MM.1S (cell line): ENCODE measurements at regions not wholly inside any gene's neighbourhood (a gene's known extent, or its start where the extent isn't known, plus 50 kb on each side); places are given as distances from the start of the nearest gene placed in this dataset.

Experiments used
- DNase-seq: peaks from one replicate; pipeline ENCODE4 v3.0.0-alpha.2; 2015
- H2AFZ ChIP-seq: fragments of 300-600 bp; sonication (generic); 2 replicates; pipeline ENCODE4 v1.6.0; 2016; ENCODE audit warnings: antibody characterized with exemption, low read length
- H3F3A ChIP-seq: fragments of 300-600 bp; sonication (generic); 2 replicates; pipeline ENCODE4 v1.6.1; 2016; ENCODE audit warnings: mild to moderate bottlenecking, antibody characterized with exemption, low read length, moderate library complexity, mixed read lengths; ENCODE audit not compliant: insufficient read depth
- H3K27ac ChIP-seq: fragments of 300-600 bp; sonication (generic); 2 replicates; pipeline ENCODE4 v1.5.1; 2016; ENCODE audit warnings: mild to moderate bottlenecking, low read length
- H3K27me3 ChIP-seq: fragments of 300-600 bp; sonication (generic); replicated peaks from 2 replicates; pipeline ENCODE4 v1.6.0; 2016; ENCODE audit warnings: low read length; ENCODE audit not compliant: insufficient read depth
- H3K36me3 ChIP-seq: fragments of 300-600 bp; sonication (generic); replicated peaks from 2 replicates; pipeline ENCODE4 v1.6.1; 2016; ENCODE audit warnings: mild to moderate bottlenecking, low read length, mixed read lengths; ENCODE audit not compliant: insufficient read depth
- H3K4me1 ChIP-seq: fragments of 300-600 bp; sonication (generic); 2 replicates; pipeline ENCODE4 v1.6.1; 2016; ENCODE audit warnings: low read length, mixed read lengths
- H3K4me2 ChIP-seq: fragments of 300-600 bp; sonication (generic); 2 replicates; pipeline ENCODE4 v1.6.0; 2016; ENCODE audit warnings: low read depth, low read length
- H3K4me3 ChIP-seq: fragments of 300-600 bp; sonication (generic); 2 replicates; pipeline ENCODE4 v1.5.1; 2016; ENCODE audit warnings: low read length, mixed read lengths
- H3K79me2 ChIP-seq: fragments of 300-600 bp; sonication (generic); 2 replicates; pipeline ENCODE4 v1.6.1; 2016; ENCODE audit warnings: mixed run types, low read length, mixed read lengths
- H3K9ac ChIP-seq: fragments of 300-600 bp; sonication (generic); 2 replicates; pipeline ENCODE4 v1.6.1; 2016; ENCODE audit warnings: low read length, mixed read lengths
- H3K9me2 ChIP-seq: fragments of 300-600 bp; sonication (generic); replicated peaks from 2 replicates; pipeline ENCODE4 v1.6.1; 2016; ENCODE audit warnings: mild to moderate bottlenecking, low read length, mixed read lengths; ENCODE audit not compliant: insufficient read depth
- H3K9me3 ChIP-seq: fragments of 300-600 bp; sonication (generic); replicated peaks from 2 replicates; pipeline ENCODE4 v1.6.1; 2016; ENCODE audit warnings: mild to moderate bottlenecking, low read length, mixed read lengths; ENCODE audit not compliant: insufficient read depth
- H4K20me1 ChIP-seq: fragments of 300-600 bp; sonication (generic); 2 replicates; pipeline ENCODE4 v1.6.1; 2016; ENCODE audit warnings: mild to moderate bottlenecking, low read length, moderate library complexity, mixed read lengths; ENCODE audit not compliant: insufficient read depth
- EZH2 ChIP-seq: fragments of 300-600 bp; sonication (generic); optimal IDR thresholded peaks from 2 replicates; pipeline ENCODE3; 2017; ENCODE audit warnings: low read depth, mild to moderate bottlenecking, antibody characterized with exemption, low read length, mixed read lengths
- EZH2phosphoT487 ChIP-seq: fragments of 300-600 bp; sonication (generic); IDR thresholded peaks from 2 replicates; pipeline ENCODE4 v1.6.1; 2018; ENCODE audit warnings: antibody characterized with exemption, low read length
- TF ChIP-seq, protein P1 (sequence below): fragments of 300-600 bp; sonication (generic); IDR thresholded peaks from 2 replicates; pipeline ENCODE4 v1.5.1; 2016; ENCODE audit warnings: antibody characterized with exemption, low read length, mixed read lengths

DNA sequence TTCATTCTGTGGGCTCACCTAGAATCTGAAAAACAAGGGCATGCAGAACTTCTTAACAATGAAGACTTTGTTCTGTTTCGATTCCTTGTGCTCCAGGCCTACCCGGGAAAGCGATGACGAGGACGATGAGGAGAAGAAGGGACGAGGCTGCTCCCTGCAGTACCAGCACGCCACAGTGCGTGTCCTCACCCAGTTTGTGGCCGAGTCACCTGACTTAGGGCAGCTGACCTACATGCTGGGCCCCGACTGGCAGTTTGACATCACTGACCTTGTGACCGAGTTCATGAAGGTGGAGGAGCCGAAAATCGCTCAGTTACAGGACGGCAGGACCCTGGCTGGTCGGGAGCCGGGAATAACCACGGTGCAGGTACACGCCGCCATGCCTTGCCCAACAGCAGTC, 585.4 kb downstream of the AACS start:
- H3K4me2 ChIP-seq: no peak overlapping the region
- TF ChIP-seq, protein P1, sequence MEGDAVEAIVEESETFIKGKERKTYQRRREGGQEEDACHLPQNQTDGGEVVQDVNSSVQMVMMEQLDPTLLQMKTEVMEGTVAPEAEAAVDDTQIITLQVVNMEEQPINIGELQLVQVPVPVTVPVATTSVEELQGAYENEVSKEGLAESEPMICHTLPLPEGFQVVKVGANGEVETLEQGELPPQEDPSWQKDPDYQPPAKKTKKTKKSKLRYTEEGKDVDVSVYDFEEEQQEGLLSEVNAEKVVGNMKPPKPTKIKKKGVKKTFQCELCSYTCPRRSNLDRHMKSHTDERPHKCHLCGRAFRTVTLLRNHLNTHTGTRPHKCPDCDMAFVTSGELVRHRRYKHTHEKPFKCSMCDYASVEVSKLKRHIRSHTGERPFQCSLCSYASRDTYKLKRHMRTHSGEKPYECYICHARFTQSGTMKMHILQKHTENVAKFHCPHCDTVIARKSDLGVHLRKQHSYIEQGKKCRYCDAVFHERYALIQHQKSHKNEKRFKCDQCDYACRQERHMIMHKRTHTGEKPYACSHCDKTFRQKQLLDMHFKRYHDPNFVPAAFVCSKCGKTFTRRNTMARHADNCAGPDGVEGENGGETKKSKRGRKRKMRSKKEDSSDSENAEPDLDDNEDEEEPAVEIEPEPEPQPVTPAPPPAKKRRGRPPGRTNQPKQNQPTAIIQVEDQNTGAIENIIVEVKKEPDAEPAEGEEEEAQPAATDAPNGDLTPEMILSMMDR: no peak
- TF ChIP-seq EZH2phosphoT487: no peak
- TF ChIP-seq EZH2: no peak
- H3K36me3 ChIP-seq: no peaks in the 10 kb centered on the region

DNA sequence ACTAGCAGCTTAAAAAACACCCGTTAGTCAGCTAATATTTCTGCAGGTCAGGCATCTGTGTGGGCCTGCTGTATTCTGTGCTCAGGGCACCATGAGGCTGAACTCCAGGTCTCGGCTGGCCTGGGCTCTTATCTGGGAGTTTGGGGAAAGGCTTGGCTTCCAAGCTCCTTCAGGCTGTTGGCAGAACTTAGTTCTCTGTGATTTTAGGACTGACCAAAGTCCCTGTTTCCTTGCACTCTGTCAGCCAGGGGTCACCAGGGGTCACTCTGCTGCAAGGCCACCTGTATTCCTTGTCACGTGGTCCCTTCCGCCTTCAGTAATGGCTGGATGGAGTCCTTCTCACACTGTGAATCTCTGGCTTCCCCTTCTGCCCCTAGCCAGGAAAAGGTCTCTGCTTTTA, 586.4 kb downstream of the AACS start:
- DNase-seq: no peak
- no peaks in the 10 kb centered on the region for H3K27me3 ChIP-seq
- H3K4me1 ChIP-seq: no peaks in the 10 kb centered on the region
- H3K4me2 ChIP-seq: no peak overlapping the region
- H3K9ac ChIP-seq: no peak overlapping the region
- H3F3A ChIP-seq: no peaks in the 10 kb centered on the region
- no peak overlapping the region for H3K27ac ChIP-seq
- H3K79me2 ChIP-seq: no peaks in the 10 kb centered on the region
- no peak overlapping the region for H2AFZ ChIP-seq
- TF ChIP-seq EZH2: no peak
- TF ChIP-seq, protein P1: no peak
- no peak for TF ChIP-seq EZH2phosphoT487
- H3K9me3 ChIP-seq: no peaks in the 10 kb centered on the region
- H4K20me1 ChIP-seq: no peaks in the 10 kb centered on the region
- no peaks in the 10 kb centered on the region for H3K9me2 ChIP-seq
- H3K36me3 ChIP-seq: no peaks in the 10 kb centered on the region
- H3K4me3 ChIP-seq: no peak overlapping the region

More for the DNA sequence above, 585.4 kb downstream of the AACS start:
- H3K9ac ChIP-seq: no peak overlapping the region
- DNase-seq: no peak
- no peak overlapping the region for H2AFZ ChIP-seq
- no peaks in the 10 kb centered on the region for H3F3A ChIP-seq
- H3K27me3 ChIP-seq: no peaks in the 10 kb centered on the region
- H4K20me1 ChIP-seq: no peaks in the 10 kb centered on the region
- no peaks in the 10 kb centered on the region for H3K79me2 ChIP-seq
- no peak overlapping the region for H3K4me3 ChIP-seq
- no peaks in the 10 kb centered on the region for H3K4me1 ChIP-seq
- no peaks in the 10 kb centered on the region for H3K9me2 ChIP-seq
- no peaks in the 10 kb centered on the region for H3K9me3 ChIP-seq
- H3K27ac ChIP-seq: no peak overlapping the region

DNA sequence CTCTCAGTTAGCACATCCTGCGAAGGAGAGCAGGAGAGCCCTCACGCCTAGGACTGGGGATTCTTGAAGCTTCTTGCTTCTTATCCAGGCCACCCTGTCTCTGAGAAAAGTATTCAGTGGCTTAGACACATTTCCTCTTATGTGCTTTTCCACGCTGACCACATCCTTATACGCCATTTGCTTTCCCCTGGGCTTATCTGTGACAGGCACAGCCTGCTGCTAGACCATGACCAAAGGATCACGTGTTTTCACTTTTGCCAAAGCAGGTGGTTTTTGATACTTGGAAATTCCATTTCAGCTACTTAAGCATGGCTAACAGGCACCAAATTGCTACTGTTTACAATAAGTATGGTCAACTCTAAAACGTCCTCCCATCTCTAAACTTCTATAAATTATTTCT, 587.4 kb downstream of the AACS start:
- no peak for TF ChIP-seq EZH2phosphoT487
- TF ChIP-seq, protein P1: no peak
- no peak for TF ChIP-seq EZH2
- H3K9me2 ChIP-seq: no peaks in the 10 kb centered on the region
- DNase-seq: no peak
- no peak overlapping the region for H2AFZ ChIP-seq
- no peak overlapping the region for H3K4me2 ChIP-seq
- no peaks in the 10 kb centered on the region for H4K20me1 ChIP-seq
- no peak overlapping the region for H3K4me3 ChIP-seq
- H3K9me3 ChIP-seq: no peaks in the 10 kb centered on the region
- no peaks in the 10 kb centered on the region for H3K27me3 ChIP-seq
- H3F3A ChIP-seq: no peaks in the 10 kb centered on the region
- H3K9ac ChIP-seq: no peak overlapping the region
- no peaks in the 10 kb centered on the region for H3K36me3 ChIP-seq
- no peaks in the 10 kb centered on the region for H3K79me2 ChIP-seq
- H3K27ac ChIP-seq: no peak overlapping the region
- H3K4me1 ChIP-seq: no peaks in the 10 kb centered on the region
